ENCODE measurements at regions not wholly inside any gene's neighbourhood (a gene's known extent, or its start where the extent isn't known, plus 50 kb on each side); places are given as distances from the start of the nearest gene placed in this dataset.
"Not testable (repeated sequence)": the region's sequence is repeated elsewhere in the genome, so short reads cannot be mapped to it uniquely, and the experiment has no call there.

GRCh38 chr6:5893295-5893694, 113.4 kb downstream of the NRN1 start:
- POLR2A ChIA-PET = interaction anchor here (0.7 kb wide), 1 partner anchor 303 kb away, joined by 3 read pairs; no protein-coding TSS in a partner anchor
- ATAC-seq (no peak), DNase-seq (no peak)
- Mint-ChIP-seq H3K27ac (no peak overlapping the region), H3K27me3 (ENCODE audit: low read depth) (no peaks in the 10 kb centered on the region), H3K9me3 (ENCODE audit: insufficient read depth) (no peaks in the 10 kb centered on the region), H3K36me3 (ENCODE audit: low read depth) (no peaks in the 10 kb centered on the region), H3K4me1 (ENCODE audit: low read depth) (peaks cover 5% of the 10 kb centered on the region), H3K4me3 (no peak overlapping the region)
- CTCF ChIA-PET = interaction anchor here (0.7 kb wide), 1 partner anchor 129 kb away, joined by 3 read pairs; no protein-coding TSS in a partner anchor

GRCh38 chr6:5892669-5893068, 114.1 kb downstream of the NRN1 start:
- Mint-ChIP-seq H3K4me3 (peak overlapping the region; percentile 79), H3K27ac (no peak overlapping the region), H3K27me3 (ENCODE audit: low read depth) (no peaks in the 10 kb centered on the region), H3K36me3 (ENCODE audit: low read depth) (no peaks in the 10 kb centered on the region), H3K4me1 (ENCODE audit: low read depth) (peaks cover 5% of the 10 kb centered on the region), H3K9me3 (ENCODE audit: insufficient read depth) (no peaks in the 10 kb centered on the region)
- POLR2A ChIA-PET = interaction anchor here (0.6 kb wide), 1 partner anchor 73 kb away, joined by 3 read pairs; no protein-coding TSS in a partner anchor
- CTCF ChIA-PET = interaction anchor here (0.7 to 1.2 kb wide), 2 partner anchors 128 to 228 kb away, joined by 3 read pairs; no protein-coding TSS in a partner anchor
- DNase-seq = no peak
- ATAC-seq = no peak

GRCh38 chr6:5878792-5879191, 127.9 kb downstream of the NRN1 start:
- Mint-ChIP-seq H3K27me3 (ENCODE audit: low read depth) (no peaks in the 10 kb centered on the region), H3K36me3 (ENCODE audit: low read depth) (peaks cover 4% of the 10 kb centered on the region), H3K4me3 (no peak overlapping the region), H3K4me1 (ENCODE audit: low read depth) (peaks cover 29% of the 10 kb centered on the region), H3K27ac (no peak overlapping the region), H3K9me3 (ENCODE audit: insufficient read depth) (no peaks in the 10 kb centered on the region)
- ChIA-PET CTCF (no interaction called here), POLR2A (no interaction called here)
- DNase-seq (no peak), ATAC-seq (peak; percentile 58)

- DNase-seq (no peak), ATAC-seq (no peak)
- H3K4me3 Mint-ChIP-seq = no peak overlapping the region
- H3K27ac Mint-ChIP-seq = no peak overlapping the region
- ChIA-PET CTCF (interaction anchor here (1.3 kb wide), 1 partner anchor 9 kb away, joined by 3 read pairs; no protein-coding TSS in a partner anchor), POLR2A (interaction anchor here (1.0 kb wide), 1 partner anchor 44 kb away, joined by 3 read pairs; no protein-coding TSS in a partner anchor)
- peaks cover 38% of the 10 kb centered on the region for H3K4me1 Mint-ChIP-seq (ENCODE audit: low read depth)
- peaks cover 13% of the 10 kb centered on the region for H3K36me3 Mint-ChIP-seq (ENCODE audit: low read depth)
- H3K9me3 Mint-ChIP-seq (ENCODE audit: insufficient read depth) = peaks cover 6% of the 10 kb centered on the region
- no peaks in the 10 kb centered on the region for H3K27me3 Mint-ChIP-seq (ENCODE audit: low read depth)
Measured at GRCh38 chr6:5876076-5876475, 130.6 kb downstream of the NRN1 start.

- ATAC-seq; H3K27ac Mint-ChIP-seq; H3K9me3 Mint-ChIP-seq (ENCODE audit: insufficient read depth); POLR2A ChIA-PET; H3K27me3 Mint-ChIP-seq (ENCODE audit: low read depth); DNase-seq; CTCF ChIA-PET; H3K4me3 Mint-ChIP-seq: not testable (repeated sequence)
- peaks cover 17% of the 10 kb centered on the region for H3K36me3 Mint-ChIP-seq (ENCODE audit: low read depth)
- peaks cover 45% of the 10 kb centered on the region for H3K4me1 Mint-ChIP-seq (ENCODE audit: low read depth)
Measured at GRCh38 chr6:5873976-5874375, 132.7 kb downstream of the NRN1 start.

- CTCF ChIA-PET = interaction anchor here (0.7 kb wide), 1 partner anchor 32 kb away, joined by 3 read pairs; no protein-coding TSS in a partner anchor
- ATAC-seq (no peak), DNase-seq (no peak)
- POLR2A ChIA-PET = no interaction called here
- peaks cover 6% of the 10 kb centered on the region for H3K9me3 Mint-ChIP-seq (ENCODE audit: insufficient read depth)
- no peak overlapping the region for H3K27ac Mint-ChIP-seq
- H3K4me3 Mint-ChIP-seq = no peak overlapping the region
- H3K36me3 Mint-ChIP-seq (ENCODE audit: low read depth) = peaks cover 14% of the 10 kb centered on the region
- peaks cover 48% of the 10 kb centered on the region for H3K4me1 Mint-ChIP-seq (ENCODE audit: low read depth)
- H3K27me3 Mint-ChIP-seq (ENCODE audit: low read depth) = no peaks in the 10 kb centered on the region
Measured at GRCh38 chr6:5871296-5871695, 135.4 kb downstream of the NRN1 start.

GRCh38 chr6:5869676-5870075, 137.0 kb downstream of the NRN1 start:
- Mint-ChIP-seq H3K4me3 (no peak overlapping the region), H3K27me3 (ENCODE audit: low read depth) (no peaks in the 10 kb centered on the region), H3K36me3 (ENCODE audit: low read depth) (peaks cover 22% of the 10 kb centered on the region), H3K4me1 (ENCODE audit: low read depth) (peaks cover 60% of the 10 kb centered on the region), H3K9me3 (ENCODE audit: insufficient read depth) (peaks cover 6% of the 10 kb centered on the region), H3K27ac (peak overlapping the region; percentile 51)
- ATAC-seq (no peak), DNase-seq (no peak)
- POLR2A ChIA-PET = interaction anchor here (0.6 kb wide), 1 partner anchor 715 kb away, joined by 4 read pairs; no protein-coding TSS in a partner anchor
- CTCF ChIA-PET = no interaction called here

- ChIA-PET CTCF (no interaction called here), POLR2A (interaction anchor here (0.6 kb wide), 1 partner anchor 715 kb away, joined by 4 read pairs; no protein-coding TSS in a partner anchor)
- peaks cover 56% of the 10 kb centered on the region for H3K4me1 Mint-ChIP-seq (ENCODE audit: low read depth)
- ATAC-seq (no peak), DNase-seq (no peak)
- peaks cover 6% of the 10 kb centered on the region for H3K9me3 Mint-ChIP-seq (ENCODE audit: insufficient read depth)
- H3K27ac Mint-ChIP-seq = peak overlapping the region; percentile 51
- H3K4me3 Mint-ChIP-seq = no peak overlapping the region
- H3K36me3 Mint-ChIP-seq (ENCODE audit: low read depth) = peaks cover 22% of the 10 kb centered on the region
- no peaks in the 10 kb centered on the region for H3K27me3 Mint-ChIP-seq (ENCODE audit: low read depth)
Measured at GRCh38 chr6:5869261-5869660, 137.5 kb downstream of the NRN1 start.

GRCh38 chr6:5866547-5867051, 140.1 kb downstream of the NRN1 start:
- peak overlapping the region; percentile 90 for H3K27ac Mint-ChIP-seq
- ChIA-PET CTCF (interaction anchor here (1.3 kb wide), 1 partner anchor 9 kb away, joined by 3 read pairs; no protein-coding TSS in a partner anchor), POLR2A (interaction anchor here (0.9 to 1.0 kb wide), 2 partner anchors 12 to 34 kb away, joined by 3 to 5 read pairs; no protein-coding TSS in a partner anchor)
- H3K4me1 Mint-ChIP-seq (ENCODE audit: low read depth) = peaks cover 43% of the 10 kb centered on the region
- peaks cover 17% of the 10 kb centered on the region for H3K36me3 Mint-ChIP-seq (ENCODE audit: low read depth)
- ATAC-seq = peak; percentile 86
- peak; percentile 36 for DNase-seq
- H3K9me3 Mint-ChIP-seq (ENCODE audit: insufficient read depth) = no peaks in the 10 kb centered on the region
- no peaks in the 10 kb centered on the region for H3K27me3 Mint-ChIP-seq (ENCODE audit: low read depth)
- peak overlapping the region; percentile 72 for H3K4me3 Mint-ChIP-seq

GRCh38 chr6:5865506-5866031, 141.2 kb downstream of the NRN1 start:
- Mint-ChIP-seq H3K4me3 (no peak overlapping the region), H3K9me3 (ENCODE audit: insufficient read depth) (no peaks in the 10 kb centered on the region), H3K27ac (peak overlapping the region; percentile 75), H3K27me3 (ENCODE audit: low read depth) (peaks cover 7% of the 10 kb centered on the region), H3K4me1 (ENCODE audit: low read depth) (peaks cover 43% of the 10 kb centered on the region), H3K36me3 (ENCODE audit: low read depth) (peaks cover 13% of the 10 kb centered on the region)
- POLR2A ChIA-PET = no interaction called here
- no peak for ATAC-seq
- DNase-seq = no peak
- CTCF ChIA-PET = no interaction called here

GRCh38 chr6:5860849-5861248, 145.9 kb downstream of the NRN1 start:
- peaks cover 7% of the 10 kb centered on the region for H3K36me3 Mint-ChIP-seq (ENCODE audit: low read depth)
- POLR2A ChIA-PET = no interaction called here
- H3K27ac Mint-ChIP-seq = no peak overlapping the region
- peaks cover 11% of the 10 kb centered on the region for H3K27me3 Mint-ChIP-seq (ENCODE audit: low read depth)
- ATAC-seq (no peak), DNase-seq (no peak)
- CTCF ChIA-PET = no interaction called here
- no peak overlapping the region for H3K4me3 Mint-ChIP-seq
- H3K9me3 Mint-ChIP-seq (ENCODE audit: insufficient read depth) = no peaks in the 10 kb centered on the region
- peaks cover 10% of the 10 kb centered on the region for H3K4me1 Mint-ChIP-seq (ENCODE audit: low read depth)

GRCh38 chr6:5855787-5856470, 150.8 kb downstream of the NRN1 start:
- peaks cover 12% of the 10 kb centered on the region for H3K27me3 Mint-ChIP-seq (ENCODE audit: low read depth)
- ATAC-seq = no peak
- no peaks in the 10 kb centered on the region for H3K9me3 Mint-ChIP-seq (ENCODE audit: insufficient read depth)
- peaks cover 2% of the 10 kb centered on the region for H3K36me3 Mint-ChIP-seq (ENCODE audit: low read depth)
- no peak overlapping the region for H3K27ac Mint-ChIP-seq
- peaks cover 5% of the 10 kb centered on the region for H3K4me1 Mint-ChIP-seq (ENCODE audit: low read depth)
- POLR2A ChIA-PET = no interaction called here
- CTCF ChIA-PET = no interaction called here
- no peak overlapping the region for H3K4me3 Mint-ChIP-seq
- no peak for DNase-seq

Measured in activated CD8-positive, alpha-beta T cell treated with anti-CD3 and anti-CD28 coated beads, Interleukin-2, amount 10 ng/mL, durations not matched to agents 7 days and 5 days (primary cell).